Mesothelial cell of epicardium (in vitro differentiated cells): ENCODE measurements at regions not wholly inside any gene's neighbourhood (a gene's known extent, or its start where the extent isn't known, plus 50 kb on each side); places are given as distances from the start of the nearest gene placed in this dataset.

ENCODE experiments used
- DNase-seq, 2 experiments: peaks; one replicate each; pipeline ENCODE4 v3.0.0; 2021; ENCODE audit warnings: low spot score in 2 of 2; ENCODE audit not compliant: unreplicated experiment in 2 of 2
- H3K27ac Mint-ChIP-seq: 2 replicates; pipeline ENCODE4 v1.8.0; 2021; ENCODE audit warnings: mixed read lengths
- H3K27me3 Mint-ChIP-seq: 2 replicates; pipeline ENCODE4 v1.8.0; 2021; ENCODE audit warnings: low read depth, mixed read lengths
- H3K36me3 Mint-ChIP-seq: 2 replicates; pipeline ENCODE4 v1.8.0; 2021; ENCODE audit warnings: mixed read lengths
- H3K4me1 Mint-ChIP-seq: 2 replicates; pipeline ENCODE4 v1.8.0; 2021; ENCODE audit warnings: mixed read lengths
- H3K4me3 Mint-ChIP-seq: 2 replicates; pipeline ENCODE4 v1.8.0; 2021; ENCODE audit warnings: mild to moderate bottlenecking, moderate library complexity, mixed read lengths
- H3K9me3 Mint-ChIP-seq: 2 replicates; pipeline ENCODE4 v1.8.0; 2021; ENCODE audit warnings: mixed read lengths
- TF ChIP-seq, protein P1 (sequence below): fragments of 200-600 bp; sonication (generic); IDR thresholded peaks from one replicate; pipeline ENCODE4 v1.5.0; 2021; ENCODE audit warnings: antibody characterized with exemption; ENCODE audit not compliant: unreplicated experiment

- Mint-ChIP-seq H3K9me3 (peaks cover 7% of the 10 kb centered on the region), H3K27ac (no peak overlapping the region), H3K4me1 (no peaks in the 10 kb centered on the region), H3K36me3 (no peaks in the 10 kb centered on the region), H3K27me3 (no peaks in the 10 kb centered on the region), H3K4me3 (no peak overlapping the region)
- TF ChIP-seq, protein P1, sequence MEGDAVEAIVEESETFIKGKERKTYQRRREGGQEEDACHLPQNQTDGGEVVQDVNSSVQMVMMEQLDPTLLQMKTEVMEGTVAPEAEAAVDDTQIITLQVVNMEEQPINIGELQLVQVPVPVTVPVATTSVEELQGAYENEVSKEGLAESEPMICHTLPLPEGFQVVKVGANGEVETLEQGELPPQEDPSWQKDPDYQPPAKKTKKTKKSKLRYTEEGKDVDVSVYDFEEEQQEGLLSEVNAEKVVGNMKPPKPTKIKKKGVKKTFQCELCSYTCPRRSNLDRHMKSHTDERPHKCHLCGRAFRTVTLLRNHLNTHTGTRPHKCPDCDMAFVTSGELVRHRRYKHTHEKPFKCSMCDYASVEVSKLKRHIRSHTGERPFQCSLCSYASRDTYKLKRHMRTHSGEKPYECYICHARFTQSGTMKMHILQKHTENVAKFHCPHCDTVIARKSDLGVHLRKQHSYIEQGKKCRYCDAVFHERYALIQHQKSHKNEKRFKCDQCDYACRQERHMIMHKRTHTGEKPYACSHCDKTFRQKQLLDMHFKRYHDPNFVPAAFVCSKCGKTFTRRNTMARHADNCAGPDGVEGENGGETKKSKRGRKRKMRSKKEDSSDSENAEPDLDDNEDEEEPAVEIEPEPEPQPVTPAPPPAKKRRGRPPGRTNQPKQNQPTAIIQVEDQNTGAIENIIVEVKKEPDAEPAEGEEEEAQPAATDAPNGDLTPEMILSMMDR = no peak
- DNase-seq = no peak
These were observed 467.0 kb upstream of the POT1 start for GRCh38 chr7:125396466-125397151.

- TF ChIP-seq, protein P1 = no peak
- DNase-seq = no peak
- peaks cover 7% of the 10 kb centered on the region for H3K9me3 Mint-ChIP-seq
- no peaks in the 10 kb centered on the region for H3K36me3 Mint-ChIP-seq
- H3K4me3 Mint-ChIP-seq = no peak overlapping the region
- H3K27me3 Mint-ChIP-seq = no peaks in the 10 kb centered on the region
- H3K4me1 Mint-ChIP-seq = no peaks in the 10 kb centered on the region
- H3K27ac Mint-ChIP-seq = no peak overlapping the region
These were observed 462.3 kb upstream of the POT1 start for GRCh38 chr7:125391921-125392320.

GRCh38 chr7:125390981-125391380, 461.4 kb upstream of the POT1 start:
- Mint-ChIP-seq H3K36me3 (no peaks in the 10 kb centered on the region), H3K27ac (no peak overlapping the region), H3K4me3 (no peak overlapping the region), H3K9me3 (peaks cover 7% of the 10 kb centered on the region), H3K27me3 (no peaks in the 10 kb centered on the region), H3K4me1 (no peaks in the 10 kb centered on the region)
- no peak for DNase-seq
- TF ChIP-seq, protein P1 = no peak

DNA sequence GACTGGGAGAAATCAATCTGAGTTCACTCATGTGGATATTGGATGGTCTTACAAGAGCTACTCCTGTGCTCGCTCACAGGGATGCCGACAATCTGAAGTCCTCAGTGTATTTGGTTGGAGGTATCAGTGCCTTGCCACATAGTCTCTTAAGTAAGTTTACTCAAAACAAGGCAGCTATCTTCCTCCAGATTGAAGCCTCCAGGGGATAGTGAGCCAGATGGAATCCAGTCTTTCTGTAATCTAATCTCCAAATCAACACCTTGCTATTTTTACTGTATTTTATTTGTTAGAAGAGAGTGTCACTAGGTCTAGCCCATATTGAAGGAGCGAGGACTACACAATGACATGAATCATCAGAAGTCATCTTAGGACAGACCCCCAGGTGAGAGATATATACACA, 456.6 kb upstream of the POT1 start:
- Mint-ChIP-seq H3K36me3 (peaks cover 2% of the 10 kb centered on the region), H3K9me3 (peaks cover 14% of the 10 kb centered on the region), H3K4me3 (no peak overlapping the region), H3K27ac (no peak overlapping the region), H3K27me3 (no peaks in the 10 kb centered on the region), H3K4me1 (no peaks in the 10 kb centered on the region)
- TF ChIP-seq, protein P1 = no peak
- no peak for DNase-seq

DNA sequence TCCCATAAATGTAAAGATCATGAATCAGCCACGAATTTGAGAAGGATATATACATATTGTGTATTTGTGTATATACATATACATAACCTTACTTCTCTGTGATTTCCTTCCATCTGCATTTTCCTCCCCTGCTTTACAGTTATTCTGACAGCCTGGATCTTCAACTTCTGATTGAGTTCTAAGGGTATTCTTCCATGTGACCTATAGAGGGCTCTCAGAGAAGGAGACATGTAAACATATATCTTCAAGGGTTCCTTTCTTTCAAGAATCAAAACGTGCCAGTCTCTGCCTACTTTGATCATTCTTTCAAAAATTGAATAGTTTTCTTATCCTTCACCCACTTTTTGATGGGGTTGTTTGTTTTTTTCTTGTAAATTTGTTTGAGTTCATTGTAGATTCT, 453.7 kb upstream of the POT1 start:
- no peak overlapping the region for H3K4me3 Mint-ChIP-seq
- no peaks in the 10 kb centered on the region for H3K4me1 Mint-ChIP-seq
- H3K9me3 Mint-ChIP-seq = peaks cover 14% of the 10 kb centered on the region
- H3K27me3 Mint-ChIP-seq = no peaks in the 10 kb centered on the region
- H3K27ac Mint-ChIP-seq = no peak overlapping the region
- TF ChIP-seq, protein P1 = no peak
- H3K36me3 Mint-ChIP-seq = peaks cover 2% of the 10 kb centered on the region
- no peak for DNase-seq
